GM23338 (cell line): ENCODE measurements at regions not wholly inside any gene's neighbourhood (a gene's known extent, or its start where the extent isn't known, plus 50 kb on each side); places are given as distances from the start of the nearest gene placed in this dataset.

ENCODE experiments used
- CREB1 ChIP-seq: fragments of 250-450 bp; sonication (Bioruptor Pico); IDR thresholded peaks from 2 replicates; pipeline ENCODE4 v1.5.0; 2020; ENCODE audit warnings: low read depth, mild to moderate bottlenecking, moderate library complexity
- EZH2 ChIP-seq: fragments of 200-600 bp; sonication (generic); IDR thresholded peaks from one replicate; pipeline ENCODE4 v1.8.0; 2017; ENCODE audit warnings: antibody characterized with exemption, mild to moderate bottlenecking, low read depth; ENCODE audit not compliant: unreplicated experiment
- EZH2phosphoT487 ChIP-seq: fragments of 200-600 bp; sonication (generic); IDR thresholded peaks from one replicate; pipeline ENCODE4 v1.8.1; 2018; ENCODE audit warnings: antibody characterized with exemption; ENCODE audit not compliant: unreplicated experiment
- JUNB ChIP-seq: IDR thresholded peaks from one replicate; pipeline ENCODE4 v1.6.1; 2016; ENCODE audit warnings: antibody characterized with exemption; ENCODE audit not compliant: unreplicated experiment
- NANOG ChIP-seq: IDR thresholded peaks from 2 replicates; pipeline ENCODE4 v1.6.1; 2016; ENCODE audit warnings: antibody characterized with exemption, borderline replicate concordance
- POLR2AphosphoS5 ChIP-seq: IDR thresholded peaks from 2 replicates; pipeline ENCODE4 v1.6.1; 2016; ENCODE audit warnings: antibody characterized with exemption, low read depth
- STAT1 ChIP-seq: IDR thresholded peaks from one replicate; pipeline ENCODE4 v1.6.1; 2016; ENCODE audit warnings: antibody characterized with exemption; ENCODE audit not compliant: unreplicated experiment
- ZNF114 ChIP-seq: fragments of 250-450 bp; sonication (Bioruptor Pico); IDR thresholded peaks from 2 replicates; pipeline ENCODE4 v1.5.0; 2020; ENCODE audit warnings: mild to moderate bottlenecking, moderate library complexity
- TF ChIP-seq, protein P1 (sequence below), 2 experiments: fragments of 200-600 bp in 1 of 2; sonication (generic) in 1 of 2; conservative IDR thresholded peaks; 2 replicates each; pipeline versions ENCODE4 v1.5.1 to v1.6.1; 2016 to 2017; ENCODE audit warnings: antibody characterized with exemption in 2 of 2, low read depth in 2 of 2, mild to moderate bottlenecking in 2 of 2, moderate library complexity in 1 of 2
- TF ChIP-seq, protein P2 (sequence below): IDR thresholded peaks from 2 replicates; pipeline ENCODE4 v1.6.1; 2016; ENCODE audit warnings: antibody characterized with exemption
- TF ChIP-seq, protein P3 (sequence below): IDR thresholded peaks from one replicate; pipeline ENCODE4 v1.6.1; 2018; ENCODE audit warnings: antibody characterized with exemption; ENCODE audit not compliant: unreplicated experiment

DNA sequence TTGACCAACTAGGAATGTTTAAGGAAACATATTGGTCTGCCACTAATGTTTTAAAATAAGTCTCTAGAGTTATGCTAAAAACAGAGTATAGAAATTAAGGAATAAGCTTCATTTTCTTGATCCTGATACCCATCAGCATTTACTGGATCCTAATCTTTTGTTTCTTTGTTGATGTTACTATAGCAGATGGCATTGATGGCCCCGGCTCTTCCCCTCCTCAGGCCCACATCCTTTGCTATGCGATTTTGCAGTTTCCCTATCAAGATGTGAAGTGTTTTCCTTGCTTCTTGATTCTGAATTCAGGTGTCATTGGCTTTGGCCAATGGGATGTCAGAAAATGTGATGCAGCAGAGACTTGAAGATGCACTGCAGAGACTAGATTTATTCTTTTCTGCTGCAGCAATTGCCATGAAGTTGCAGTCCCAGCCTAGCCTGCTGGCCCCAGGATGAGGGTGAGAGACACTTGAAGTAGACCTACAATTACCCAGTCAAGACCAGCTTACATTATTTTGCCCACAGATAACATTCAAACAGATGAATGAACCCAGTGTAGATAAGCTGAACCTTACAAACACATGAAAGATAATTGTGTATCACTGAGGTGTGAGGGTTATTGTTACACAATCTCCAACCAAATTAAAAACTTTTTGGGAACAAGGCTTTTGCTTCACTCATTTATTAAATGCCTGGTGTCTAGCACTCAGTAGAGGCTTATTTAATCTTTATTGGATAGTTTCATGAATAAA is 115.2 kb upstream of the ITGA4 start:
- TF ChIP-seq CREB1 (CRISPR knock-in tag) = no peak
- TF ChIP-seq, protein P1, sequence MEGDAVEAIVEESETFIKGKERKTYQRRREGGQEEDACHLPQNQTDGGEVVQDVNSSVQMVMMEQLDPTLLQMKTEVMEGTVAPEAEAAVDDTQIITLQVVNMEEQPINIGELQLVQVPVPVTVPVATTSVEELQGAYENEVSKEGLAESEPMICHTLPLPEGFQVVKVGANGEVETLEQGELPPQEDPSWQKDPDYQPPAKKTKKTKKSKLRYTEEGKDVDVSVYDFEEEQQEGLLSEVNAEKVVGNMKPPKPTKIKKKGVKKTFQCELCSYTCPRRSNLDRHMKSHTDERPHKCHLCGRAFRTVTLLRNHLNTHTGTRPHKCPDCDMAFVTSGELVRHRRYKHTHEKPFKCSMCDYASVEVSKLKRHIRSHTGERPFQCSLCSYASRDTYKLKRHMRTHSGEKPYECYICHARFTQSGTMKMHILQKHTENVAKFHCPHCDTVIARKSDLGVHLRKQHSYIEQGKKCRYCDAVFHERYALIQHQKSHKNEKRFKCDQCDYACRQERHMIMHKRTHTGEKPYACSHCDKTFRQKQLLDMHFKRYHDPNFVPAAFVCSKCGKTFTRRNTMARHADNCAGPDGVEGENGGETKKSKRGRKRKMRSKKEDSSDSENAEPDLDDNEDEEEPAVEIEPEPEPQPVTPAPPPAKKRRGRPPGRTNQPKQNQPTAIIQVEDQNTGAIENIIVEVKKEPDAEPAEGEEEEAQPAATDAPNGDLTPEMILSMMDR (conservative IDR thresholded peaks at IDR 0.05; ENCODE audit: low read depth in 2 of 2) = no peak
- no peak for TF ChIP-seq EZH2
- no peak for TF ChIP-seq POLR2AphosphoS5
- TF ChIP-seq NANOG = no peak
- TF ChIP-seq EZH2phosphoT487 = no peak
- TF ChIP-seq, protein P2, sequence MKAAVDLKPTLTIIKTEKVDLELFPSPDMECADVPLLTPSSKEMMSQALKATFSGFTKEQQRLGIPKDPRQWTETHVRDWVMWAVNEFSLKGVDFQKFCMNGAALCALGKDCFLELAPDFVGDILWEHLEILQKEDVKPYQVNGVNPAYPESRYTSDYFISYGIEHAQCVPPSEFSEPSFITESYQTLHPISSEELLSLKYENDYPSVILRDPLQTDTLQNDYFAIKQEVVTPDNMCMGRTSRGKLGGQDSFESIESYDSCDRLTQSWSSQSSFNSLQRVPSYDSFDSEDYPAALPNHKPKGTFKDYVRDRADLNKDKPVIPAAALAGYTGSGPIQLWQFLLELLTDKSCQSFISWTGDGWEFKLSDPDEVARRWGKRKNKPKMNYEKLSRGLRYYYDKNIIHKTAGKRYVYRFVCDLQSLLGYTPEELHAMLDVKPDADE = no peak
- TF ChIP-seq, protein P3, sequence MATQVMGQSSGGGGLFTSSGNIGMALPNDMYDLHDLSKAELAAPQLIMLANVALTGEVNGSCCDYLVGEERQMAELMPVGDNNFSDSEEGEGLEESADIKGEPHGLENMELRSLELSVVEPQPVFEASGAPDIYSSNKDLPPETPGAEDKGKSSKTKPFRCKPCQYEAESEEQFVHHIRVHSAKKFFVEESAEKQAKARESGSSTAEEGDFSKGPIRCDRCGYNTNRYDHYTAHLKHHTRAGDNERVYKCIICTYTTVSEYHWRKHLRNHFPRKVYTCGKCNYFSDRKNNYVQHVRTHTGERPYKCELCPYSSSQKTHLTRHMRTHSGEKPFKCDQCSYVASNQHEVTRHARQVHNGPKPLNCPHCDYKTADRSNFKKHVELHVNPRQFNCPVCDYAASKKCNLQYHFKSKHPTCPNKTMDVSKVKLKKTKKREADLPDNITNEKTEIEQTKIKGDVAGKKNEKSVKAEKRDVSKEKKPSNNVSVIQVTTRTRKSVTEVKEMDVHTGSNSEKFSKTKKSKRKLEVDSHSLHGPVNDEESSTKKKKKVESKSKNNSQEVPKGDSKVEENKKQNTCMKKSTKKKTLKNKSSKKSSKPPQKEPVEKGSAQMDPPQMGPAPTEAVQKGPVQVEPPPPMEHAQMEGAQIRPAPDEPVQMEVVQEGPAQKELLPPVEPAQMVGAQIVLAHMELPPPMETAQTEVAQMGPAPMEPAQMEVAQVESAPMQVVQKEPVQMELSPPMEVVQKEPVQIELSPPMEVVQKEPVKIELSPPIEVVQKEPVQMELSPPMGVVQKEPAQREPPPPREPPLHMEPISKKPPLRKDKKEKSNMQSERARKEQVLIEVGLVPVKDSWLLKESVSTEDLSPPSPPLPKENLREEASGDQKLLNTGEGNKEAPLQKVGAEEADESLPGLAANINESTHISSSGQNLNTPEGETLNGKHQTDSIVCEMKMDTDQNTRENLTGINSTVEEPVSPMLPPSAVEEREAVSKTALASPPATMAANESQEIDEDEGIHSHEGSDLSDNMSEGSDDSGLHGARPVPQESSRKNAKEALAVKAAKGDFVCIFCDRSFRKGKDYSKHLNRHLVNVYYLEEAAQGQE = no peak
- no peak for TF ChIP-seq JUNB
- no peak for TF ChIP-seq STAT1
- no peak for TF ChIP-seq ZNF114 (CRISPR knock-in tag)
